GM18867 (cell line): ENCODE measurements at regions not wholly inside any gene's neighbourhood (a gene's known extent, or its start where the extent isn't known, plus 50 kb on each side); places are given as distances from the start of the nearest gene placed in this dataset.
"Not testable (repeated sequence)": the region's sequence is repeated elsewhere in the genome, so short reads cannot be mapped to it uniquely, and the experiment has no call there.

Experiments used
- ATAC-seq: cut with Tn5 transposase; IDR thresholded peaks from one replicate; pipeline ENCODE4 v1.9.1; 2021; ENCODE audit warnings: mild to moderate bottlenecking, moderate library complexity; ENCODE audit not compliant: unreplicated experiment

DNA sequence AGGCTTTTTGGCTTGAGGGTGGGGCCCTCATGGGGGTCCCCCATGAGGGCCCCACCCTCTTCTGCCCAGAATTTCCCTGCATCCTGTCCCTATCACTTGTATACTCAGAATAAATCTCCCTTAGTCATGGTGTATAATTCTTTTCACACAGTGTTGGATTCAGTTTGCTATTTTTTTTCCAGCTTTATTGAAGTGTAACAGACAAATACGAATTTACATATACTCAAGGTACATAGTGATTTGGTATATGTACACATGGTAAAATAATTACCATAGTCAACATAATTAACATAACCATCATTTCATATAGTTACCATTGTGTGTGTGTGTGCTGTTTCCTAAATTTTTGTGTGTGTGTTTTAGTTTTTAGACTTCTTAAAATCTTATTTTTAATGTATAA is 289.4 kb downstream of the CNTNAP3B start:
- not testable (repeated sequence) for ATAC-seq

DNA sequence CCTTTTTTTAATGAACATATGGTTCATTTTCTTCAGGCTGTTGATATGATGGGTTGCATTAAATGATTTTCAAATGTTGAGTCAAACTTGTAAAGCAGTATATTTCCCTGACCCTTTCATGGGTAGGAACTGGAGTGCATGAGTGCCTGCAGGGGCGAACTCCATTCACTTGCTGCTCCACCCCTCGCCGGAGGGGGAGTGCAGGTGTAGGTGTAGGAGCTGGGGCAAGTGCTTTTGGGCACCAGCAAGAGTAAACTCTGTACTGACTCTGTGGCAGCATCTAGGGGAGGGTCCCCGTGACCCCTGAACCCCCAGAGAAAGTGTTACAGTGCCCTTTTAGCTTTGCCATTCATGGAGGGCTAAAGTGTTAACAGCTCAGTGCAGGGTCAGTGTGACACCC is 290.3 kb downstream of the CNTNAP3B start:
- not testable (repeated sequence) for ATAC-seq

DNA sequence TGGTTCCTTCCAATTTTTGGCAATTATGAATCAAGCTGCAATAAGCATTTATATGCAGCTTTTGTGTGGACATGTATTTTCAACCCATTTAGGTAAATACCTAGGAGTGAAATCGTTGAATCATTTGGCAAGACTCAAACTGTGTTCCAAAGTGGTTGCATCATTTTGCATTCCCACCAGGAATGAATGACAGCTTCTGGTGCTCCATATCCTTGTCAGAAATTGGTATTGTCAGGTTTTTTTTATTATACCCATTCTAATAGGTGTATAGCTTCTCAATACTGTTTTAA is 290.7 kb downstream of the CNTNAP3B start:
- ATAC-seq, result not testable (repeated sequence)

DNA sequence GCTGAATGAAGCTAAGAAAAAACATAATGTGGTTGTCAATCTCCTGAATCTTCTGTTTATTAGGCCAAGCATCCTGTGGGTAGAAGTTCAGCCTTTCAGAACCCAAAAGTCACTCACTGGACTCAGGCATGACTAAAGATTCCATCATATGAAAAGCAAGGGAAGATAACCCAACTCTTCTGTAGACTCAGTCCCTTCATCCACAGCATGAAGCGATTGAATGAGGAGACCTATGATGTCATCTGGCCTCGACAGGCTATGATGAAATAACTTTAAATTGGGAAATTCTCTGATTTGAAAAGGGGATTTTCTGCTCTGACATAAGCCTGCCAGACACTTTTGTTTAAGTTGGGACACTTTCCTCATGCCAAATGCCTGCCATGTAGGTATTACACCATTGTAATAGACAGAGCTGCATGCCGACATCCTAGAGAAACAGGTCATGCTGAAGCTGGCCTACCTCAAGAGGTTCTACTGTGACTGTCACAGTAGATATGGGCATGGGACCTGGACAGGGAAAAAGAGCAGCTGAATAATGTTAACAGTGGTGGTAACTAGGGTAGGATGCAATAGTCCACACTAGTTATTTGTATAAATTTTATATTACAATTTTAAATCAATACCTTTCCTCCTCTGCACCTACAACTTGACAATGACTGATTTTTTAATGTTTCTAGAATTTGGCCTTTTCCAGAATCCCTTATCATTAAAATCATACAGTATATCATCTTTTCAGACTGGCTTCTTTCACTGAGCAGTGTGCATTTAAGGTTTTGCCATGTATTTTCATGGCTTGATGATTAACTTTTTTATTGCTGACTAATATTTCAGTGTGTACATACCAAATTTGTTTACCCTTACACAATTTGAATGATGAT is 291.3 kb downstream of the CNTNAP3B start:
- not testable (repeated sequence) for ATAC-seq

DNA sequence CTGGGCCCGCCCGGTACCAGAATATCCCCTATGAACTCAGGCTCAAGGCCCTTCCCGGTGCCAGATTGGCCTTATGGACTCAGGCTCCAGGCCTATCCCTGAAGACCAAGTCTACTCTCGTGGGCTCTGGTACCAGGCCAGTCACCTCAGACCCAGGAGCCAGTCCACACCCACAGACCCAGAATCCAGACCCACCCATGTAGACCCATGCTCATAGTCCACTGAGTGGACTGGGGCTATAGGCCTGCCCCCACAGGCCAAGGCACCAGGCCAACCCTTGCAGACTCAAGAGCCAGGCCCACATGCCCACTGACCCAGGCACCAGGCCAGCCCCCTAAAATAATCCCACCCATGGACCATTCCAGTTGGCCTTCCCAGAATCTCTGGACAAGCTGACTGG is 296.1 kb downstream of the CNTNAP3B start:
- not testable (repeated sequence) for ATAC-seq

DNA sequence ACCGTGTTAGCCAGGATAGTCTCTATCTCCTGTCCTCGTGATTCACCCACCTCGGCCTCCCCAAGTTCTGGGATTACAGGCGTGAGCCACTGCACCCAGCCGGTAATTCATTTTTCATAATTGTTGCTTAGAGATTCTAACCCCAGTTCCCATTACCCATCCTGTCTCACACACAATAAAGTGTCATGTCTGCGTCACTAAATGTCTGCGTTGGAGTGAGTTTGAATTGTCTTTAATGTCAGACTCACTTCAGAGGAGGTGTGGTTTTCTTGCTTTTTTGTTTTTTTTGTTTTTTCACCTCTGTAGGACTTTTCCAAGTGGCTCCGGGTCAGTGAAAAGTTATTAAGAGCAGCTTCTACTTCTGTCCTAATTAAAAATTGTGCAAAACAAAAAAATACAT is 304.5 kb downstream of the CNTNAP3B start:
- not testable (repeated sequence) for ATAC-seq

DNA sequence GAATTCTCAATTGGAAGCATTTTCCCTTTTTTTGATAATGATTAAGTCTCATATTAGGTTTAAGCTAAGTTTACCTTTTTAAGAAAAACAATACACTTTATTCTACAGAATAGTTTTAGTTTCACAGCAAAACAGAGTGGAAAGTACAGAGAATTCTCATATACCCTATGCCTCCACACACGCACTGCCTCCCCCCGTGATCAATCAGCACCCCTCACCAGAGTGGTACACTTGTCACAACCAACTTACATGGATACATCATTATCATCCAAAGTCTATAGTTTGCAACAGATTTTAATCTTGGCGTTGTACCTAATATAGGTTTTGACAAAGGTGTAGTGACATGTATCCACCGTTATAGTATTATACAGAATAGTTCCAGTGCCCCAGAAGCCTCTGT is 326.5 kb downstream of the CNTNAP3B start:
- not testable (repeated sequence) for ATAC-seq

DNA sequence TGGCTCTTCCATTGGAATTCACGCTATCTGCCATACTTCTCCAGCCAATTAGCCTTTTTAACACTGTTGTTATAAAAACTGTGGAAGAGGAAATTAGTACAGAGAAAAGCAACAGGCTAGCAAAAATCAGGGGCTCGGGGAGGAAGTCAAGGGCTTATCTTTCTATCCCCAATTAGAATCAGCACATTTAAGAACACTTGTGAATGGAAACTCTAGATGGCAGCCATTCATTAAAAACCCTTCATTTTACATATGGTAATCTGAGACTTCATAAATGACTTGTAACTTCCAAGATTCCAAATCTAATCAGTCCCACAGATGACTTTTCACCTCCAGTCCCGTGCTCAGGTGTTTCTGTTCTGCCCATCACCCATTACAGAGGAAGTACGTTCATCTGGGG is 330.5 kb downstream of the CNTNAP3B start:
- not testable (repeated sequence) for ATAC-seq

DNA sequence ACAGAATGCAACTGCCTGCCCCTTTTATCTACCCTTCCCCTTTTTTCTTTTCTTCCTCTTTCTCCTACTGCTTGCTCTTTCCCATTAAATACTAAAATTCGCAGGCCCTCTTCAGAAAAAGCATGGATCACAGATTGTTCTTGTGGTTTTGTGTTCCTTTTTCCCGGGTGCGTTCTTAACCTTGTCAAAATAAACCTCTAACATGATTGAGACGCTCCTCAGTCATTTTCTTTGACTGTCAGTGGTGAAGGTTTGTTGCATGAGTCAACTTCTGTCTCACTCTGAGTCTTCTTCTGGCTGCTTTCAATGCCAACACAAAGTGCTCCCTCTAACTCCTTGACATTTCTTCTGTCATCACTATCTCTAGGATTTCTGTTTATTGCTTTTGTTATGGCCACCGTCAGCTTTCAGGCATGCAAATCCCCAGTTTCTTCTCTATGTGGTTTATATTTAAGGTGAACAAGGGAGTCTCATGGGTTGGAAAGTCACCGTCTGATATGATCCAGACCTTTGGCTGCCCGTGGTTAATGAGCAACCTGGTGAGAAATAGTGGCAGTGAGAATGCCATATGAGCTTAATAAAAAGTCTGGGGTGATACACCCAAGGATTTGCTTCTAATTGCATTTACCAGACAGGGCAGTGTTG is 338.4 kb downstream of the CNTNAP3B start:
- not testable (repeated sequence) for ATAC-seq

DNA sequence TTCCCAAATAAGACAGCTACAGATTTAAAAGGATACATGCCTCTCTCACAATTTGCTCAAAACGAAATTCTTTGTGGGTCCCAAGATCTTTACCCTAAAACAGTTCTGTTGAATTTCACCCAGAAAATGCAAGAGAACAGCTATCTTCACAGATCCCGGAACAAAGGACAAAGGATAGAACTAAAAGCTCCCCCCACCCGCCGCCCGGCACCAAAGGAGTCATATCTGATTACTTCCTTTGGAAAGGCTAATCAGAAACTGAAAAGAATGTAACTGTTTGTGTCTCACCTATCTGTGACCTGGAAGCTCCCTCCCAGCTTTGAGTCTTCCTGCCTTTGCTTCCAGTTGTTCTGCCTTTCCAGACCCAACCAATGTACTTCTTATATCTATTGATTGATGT is 339.2 kb downstream of the CNTNAP3B start:
- not testable (repeated sequence) for ATAC-seq

DNA sequence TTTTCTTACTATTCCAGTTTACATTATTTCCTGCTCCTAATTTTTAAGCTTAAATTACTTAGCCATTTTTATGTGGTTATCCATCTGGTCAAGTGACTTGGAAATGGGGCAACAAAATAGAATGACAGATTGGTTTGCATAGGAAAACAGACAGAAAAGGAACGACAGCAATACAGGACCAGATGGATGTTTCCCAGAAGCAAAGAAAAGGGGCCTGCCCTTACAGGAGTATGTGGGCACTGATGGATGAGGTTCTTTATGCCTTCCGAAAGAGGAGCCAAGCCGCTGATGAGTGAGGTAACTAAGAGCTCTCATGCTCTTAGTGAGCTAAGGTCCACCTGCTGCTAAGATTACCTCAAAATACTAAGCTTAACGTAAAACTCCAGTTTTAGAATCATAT is 339.8 kb downstream of the CNTNAP3B start:
- ATAC-seq, result not testable (repeated sequence)

DNA sequence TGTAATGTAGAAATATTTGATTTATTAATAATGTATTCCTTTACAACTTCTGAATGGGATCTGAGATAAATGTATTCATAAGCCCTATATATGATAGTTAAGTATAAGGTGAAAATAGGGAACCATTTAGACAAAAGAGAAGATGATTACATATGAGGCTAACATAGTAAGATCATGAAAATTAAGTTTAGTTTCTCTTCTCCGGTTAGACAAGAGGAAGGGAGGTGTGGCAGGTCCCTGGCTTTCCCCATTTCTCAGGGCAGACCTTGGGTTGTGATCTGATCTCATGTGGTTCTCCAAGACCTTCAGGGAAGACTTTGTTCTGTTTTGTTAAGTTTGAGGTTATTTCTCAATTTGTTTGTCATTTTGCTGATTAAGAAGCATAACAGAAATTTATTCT is 341.3 kb downstream of the CNTNAP3B start:
- ATAC-seq, result peak; percentile 54

DNA sequence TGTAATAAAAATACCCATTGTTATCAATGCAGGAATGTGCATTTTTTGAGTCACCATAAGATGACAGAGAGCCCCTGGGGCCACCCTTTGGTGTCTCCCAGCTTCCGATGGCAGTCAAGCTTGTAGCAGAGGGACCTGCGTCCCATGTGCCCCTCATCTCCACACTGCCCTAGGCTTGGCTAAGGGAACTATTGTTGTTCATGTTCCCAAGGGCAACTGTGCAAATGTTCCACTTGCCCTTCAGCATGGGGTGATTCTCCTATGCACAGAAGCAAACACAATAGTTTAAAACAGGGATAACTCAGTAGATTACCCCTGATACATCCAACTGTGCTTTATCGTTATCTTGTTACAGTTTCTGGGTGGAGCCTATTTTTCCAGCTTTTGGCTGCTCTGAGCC is 342.0 kb downstream of the CNTNAP3B start:
- not testable (repeated sequence) for ATAC-seq

DNA sequence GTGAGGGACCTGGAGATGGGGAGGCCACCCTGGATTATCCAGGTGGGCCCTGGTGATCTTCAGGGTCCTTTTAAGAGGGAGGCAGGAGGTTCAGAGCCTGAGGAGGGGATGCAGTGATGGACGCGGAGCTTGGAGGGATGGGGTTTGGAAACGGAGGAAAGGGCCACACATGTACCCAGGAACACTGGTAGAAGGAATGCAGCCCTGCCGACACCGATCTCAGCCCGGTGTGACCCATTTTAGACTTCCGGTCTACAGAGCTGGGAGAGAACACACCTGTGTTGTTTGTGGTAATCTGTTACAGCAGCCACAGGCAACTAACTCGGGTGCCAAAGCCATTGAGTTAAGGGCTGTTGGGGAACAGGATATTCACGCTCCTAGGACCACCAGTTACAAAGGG is 345.2 kb downstream of the CNTNAP3B start:
- not testable (repeated sequence) for ATAC-seq

DNA sequence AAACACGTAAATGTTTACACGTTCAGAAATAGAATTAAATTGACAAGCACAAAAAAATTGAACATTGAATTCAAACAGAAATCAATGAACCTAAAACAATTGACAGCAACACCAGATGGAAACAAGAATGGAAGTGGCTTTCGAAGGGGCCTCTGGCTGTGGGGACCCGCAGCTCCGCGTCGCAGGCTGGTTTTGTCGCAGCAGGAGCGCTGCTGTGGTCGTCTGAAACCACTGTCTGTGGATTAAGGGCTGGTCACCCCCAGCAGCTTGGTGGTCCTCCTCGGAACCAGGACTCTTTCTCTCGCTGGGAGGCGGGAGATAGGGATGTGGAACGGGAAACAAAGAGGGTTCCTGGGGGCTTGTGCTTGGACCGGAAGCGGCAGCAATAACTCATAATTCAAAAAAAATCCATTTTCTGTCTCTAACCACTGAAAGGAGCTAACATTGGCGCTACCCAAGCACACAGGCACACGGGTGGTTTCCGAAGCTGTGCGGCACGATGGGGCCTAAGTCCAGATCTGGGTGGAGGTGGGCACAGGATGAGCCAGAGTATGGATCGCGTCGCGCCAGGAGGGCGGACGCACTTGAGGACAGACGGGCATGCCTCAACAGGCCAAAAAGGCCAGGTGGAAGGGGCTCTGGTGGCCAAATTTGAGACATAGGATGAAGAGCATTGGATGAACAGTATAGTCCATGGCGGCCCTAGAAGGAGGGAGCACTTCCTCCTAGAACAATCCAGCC is 346.0 kb downstream of the CNTNAP3B start:
- ATAC-seq, result not testable (repeated sequence)

DNA sequence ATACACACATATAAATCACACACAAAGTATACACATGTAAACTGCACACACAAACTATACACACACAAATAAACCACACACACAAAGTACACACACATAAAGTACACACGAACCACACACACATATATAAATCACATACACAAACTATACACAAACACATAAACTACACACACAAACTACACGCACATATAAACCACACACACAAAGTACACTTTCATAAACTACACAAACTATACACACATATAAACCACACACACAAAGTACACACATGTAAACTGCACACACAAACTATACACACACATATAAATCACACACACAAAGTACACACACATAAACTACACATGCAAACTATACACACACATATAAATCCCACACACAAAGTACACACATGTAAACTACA is 347.3 kb downstream of the CNTNAP3B start:
- ATAC-seq, result not testable (repeated sequence)

DNA sequence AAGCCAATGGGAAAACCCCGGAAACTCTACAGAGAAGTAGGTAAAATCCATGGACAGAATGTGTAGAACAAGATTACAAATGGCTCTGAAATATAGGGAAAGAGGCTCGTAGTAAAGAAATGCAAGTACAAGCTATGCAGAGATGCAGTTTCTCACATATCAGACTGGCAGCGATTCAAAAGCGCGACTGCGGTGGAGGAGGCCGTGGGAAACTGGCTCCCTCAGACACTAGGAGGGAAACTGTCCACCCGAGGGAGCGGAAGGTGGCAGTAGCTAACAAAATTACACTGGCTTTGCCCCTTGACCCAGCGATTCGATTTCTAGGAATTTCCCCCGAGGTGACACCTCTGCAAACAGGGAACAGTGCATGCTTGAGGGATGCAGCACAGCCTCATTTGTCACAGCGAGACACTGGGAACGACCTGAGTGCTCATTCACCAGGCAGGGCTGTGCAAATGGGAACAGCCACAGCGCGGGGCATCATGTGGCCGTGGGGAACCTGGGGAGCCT is 349.3 kb downstream of the CNTNAP3B start:
- not testable (repeated sequence) for ATAC-seq

DNA sequence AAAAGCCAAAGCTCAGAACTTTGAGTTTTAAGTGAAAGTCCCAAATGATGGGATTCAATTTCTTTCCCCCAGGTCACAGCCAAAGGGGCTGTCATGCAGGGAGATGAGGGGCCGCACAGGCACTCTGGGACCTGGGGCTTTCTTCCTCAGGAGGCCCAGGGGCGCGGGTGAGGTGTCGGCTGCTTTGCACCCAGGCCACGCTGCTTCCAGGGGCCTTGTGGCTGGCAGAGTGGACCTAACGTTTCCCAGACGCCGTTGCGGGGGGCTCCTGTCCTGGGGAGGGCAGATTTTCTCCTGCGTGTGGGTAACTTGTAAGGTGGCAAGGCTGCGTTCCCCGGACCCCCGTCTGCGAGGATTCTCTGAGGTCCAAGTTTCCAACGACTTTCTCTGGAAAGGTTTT is 350.0 kb downstream of the CNTNAP3B start:
- ATAC-seq, result not testable (repeated sequence)

DNA sequence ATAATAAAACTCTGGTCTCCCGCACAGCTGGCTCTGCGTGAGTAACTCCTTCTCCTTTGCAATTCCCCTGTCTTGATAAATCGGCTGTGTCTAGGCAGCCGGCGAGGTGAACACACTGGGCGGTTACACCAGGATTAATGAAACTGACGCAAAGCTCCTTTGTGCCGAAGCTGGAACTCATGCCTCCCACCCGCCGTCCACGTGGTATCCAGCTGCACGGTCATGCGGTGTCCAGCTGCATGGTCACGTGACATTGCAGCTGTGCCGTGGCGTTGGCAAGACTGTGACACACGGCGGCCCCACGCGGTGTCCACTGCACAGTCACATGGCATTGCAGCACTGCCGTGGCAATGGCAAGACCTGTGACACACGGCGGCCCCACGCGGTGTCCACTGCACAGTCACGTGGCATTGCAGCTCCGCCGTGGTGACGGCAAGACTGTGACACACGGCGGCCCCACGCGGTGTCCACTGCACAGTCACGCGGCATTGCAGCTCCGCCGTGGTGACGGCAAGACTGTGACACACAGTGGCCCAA is 350.6 kb downstream of the CNTNAP3B start:
- not testable (repeated sequence) for ATAC-seq

DNA sequence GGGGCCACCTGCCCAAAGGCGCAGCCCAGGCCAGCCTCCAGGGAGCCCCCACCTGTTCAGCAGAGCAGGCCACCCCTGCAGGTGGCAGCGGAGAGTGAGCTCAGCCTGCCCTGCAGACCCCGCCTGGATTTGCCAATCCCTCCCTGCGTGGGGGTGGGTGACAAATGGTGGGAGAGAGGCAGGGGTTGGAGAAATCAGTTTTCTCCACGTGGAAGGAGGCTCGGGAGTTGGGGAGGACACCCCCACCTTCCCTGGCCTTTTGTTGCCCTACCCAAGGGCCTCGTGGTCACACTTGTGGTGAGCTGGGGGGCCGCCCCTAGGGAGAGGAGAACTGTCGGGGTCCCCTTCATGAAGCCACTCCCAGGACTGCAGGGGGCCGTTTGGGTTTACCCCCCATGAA is 351.7 kb downstream of the CNTNAP3B start:
- ATAC-seq, result not testable (repeated sequence)

DNA sequence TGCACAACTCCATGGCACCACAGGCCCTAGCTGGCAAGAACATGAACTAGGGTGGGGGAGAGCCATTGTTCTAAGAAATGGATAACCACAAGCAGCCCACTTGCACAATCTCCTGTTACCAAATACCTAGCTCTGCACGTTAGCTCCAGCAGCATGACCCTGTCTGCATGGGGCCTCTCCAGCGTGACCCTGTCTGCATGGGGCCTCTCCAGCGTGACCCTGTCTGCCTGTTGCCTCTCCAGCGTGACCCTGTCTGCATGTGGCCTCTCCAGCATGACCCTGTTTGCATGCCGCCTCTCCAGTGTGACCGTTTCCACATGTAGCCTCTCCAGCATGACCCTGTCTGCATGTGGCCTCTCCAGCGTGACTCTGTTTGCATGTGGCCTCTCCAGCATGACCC is 356.7 kb downstream of the CNTNAP3B start:
- ATAC-seq, result not testable (repeated sequence)
